ENCODE measurements at regions not wholly inside any gene's neighbourhood (a gene's known extent, or its start where the extent isn't known, plus 50 kb on each side); places are given as distances from the start of the nearest gene placed in this dataset.

GRCh38 chr2:191476901-191477300 is 201.0 kb upstream of the NABP1 start:
- Histone ChIP-seq H3K4me1 (ENCODE audit: insufficient read depth, low read length) (no peaks in the 10 kb centered on the region), H3K4me3 (ENCODE audit: low read length) (no peak overlapping the region), H3K9me3 (ENCODE audit: control insufficient read depth in 1 of 2, insufficient read depth in 1 of 2, low read length in 2 of 2) (peaks cover 0 to 20% of the 10 kb centered on the region in 2 experiments), H3K27me3 (ENCODE audit: control insufficient read depth in 1 of 2, insufficient read depth in 2 of 2, low read length in 2 of 2) (peaks cover 0 to 6% of the 10 kb centered on the region in 2 experiments), H3K27ac (ENCODE audit: low read depth in 1 of 2, low read length in 2 of 2) (no peak overlapping the region), H3K36me3 (ENCODE audit: insufficient read depth, low read length) (no peaks in the 10 kb centered on the region)
- Mint-ChIP-seq H3K27ac (no peak overlapping the region), H3K4me3 (no peak overlapping the region), H3K27me3 (peaks cover 9% of the 10 kb centered on the region), H3K4me1 (ENCODE audit: low read depth) (no peaks in the 10 kb centered on the region), H3K36me3 (ENCODE audit: low read depth) (no peaks in the 10 kb centered on the region), H3K9me3 (peaks cover 14% of the 10 kb centered on the region)
- POLR2A ChIA-PET: interaction anchor here (0.7 kb wide), 1 partner anchor 95 kb away, joined by 3 read pairs; no protein-coding TSS in a partner anchor
- ATAC-seq (ENCODE audit: poor library complexity) (no peak), DNase-seq (no peak)
- CTCF ChIA-PET: no interaction called here
- intact Hi-C loops (cut with DNase I, micrococcal nuclease): no loop called here
- no peak for TF ChIP-seq CTCF (IDR thresholded peaks at IDR 0.05)

GRCh38 chr2:191478799-191479679 is 198.9 kb upstream of the NABP1 start:
- H3K4me1 Mint-ChIP-seq (ENCODE audit: low read depth): no peaks in the 10 kb centered on the region
- no peak overlapping the region for H3K27ac Mint-ChIP-seq
- peaks cover 13% of the 10 kb centered on the region for H3K27me3 Mint-ChIP-seq
- TF ChIP-seq CTCF (IDR thresholded peaks at IDR 0.05): no peak
- H3K9me3 Mint-ChIP-seq: peaks cover 22% of the 10 kb centered on the region
- ChIA-PET POLR2A (no interaction called here), CTCF (no interaction called here)
- intact Hi-C loops (cut with DNase I, micrococcal nuclease): no loop called here
- Histone ChIP-seq H3K4me3 (ENCODE audit: low read length) (no peak overlapping the region), H3K4me1 (ENCODE audit: insufficient read depth, low read length) (no peaks in the 10 kb centered on the region), H3K9me3 (ENCODE audit: control insufficient read depth in 1 of 2, insufficient read depth in 1 of 2, low read length in 2 of 2) (peaks cover 0 to 30% of the 10 kb centered on the region in 2 experiments), H3K27me3 (ENCODE audit: control insufficient read depth in 1 of 2, insufficient read depth in 2 of 2, low read length in 2 of 2) (peaks cover 0 to 6% of the 10 kb centered on the region in 2 experiments), H3K36me3 (ENCODE audit: insufficient read depth, low read length) (no peaks in the 10 kb centered on the region), H3K27ac (ENCODE audit: low read depth in 1 of 2, low read length in 2 of 2) (no peak overlapping the region)
- ATAC-seq (ENCODE audit: poor library complexity) (no peak), DNase-seq (no peak)
- H3K4me3 Mint-ChIP-seq: no peak overlapping the region
- no peaks in the 10 kb centered on the region for H3K36me3 Mint-ChIP-seq (ENCODE audit: low read depth)

- Mint-ChIP-seq H3K4me3 (no peak overlapping the region), H3K4me1 (ENCODE audit: low read depth) (no peaks in the 10 kb centered on the region), H3K27me3 (peaks cover 13% of the 10 kb centered on the region), H3K36me3 (ENCODE audit: low read depth) (no peaks in the 10 kb centered on the region), H3K27ac (no peak overlapping the region), H3K9me3 (peaks cover 22% of the 10 kb centered on the region)
- POLR2A ChIA-PET: no interaction called here
- H3K4me1 ChIP-seq (ENCODE audit: insufficient read depth, low read length): no peaks in the 10 kb centered on the region
- peaks cover 0 to 30% of the 10 kb centered on the region in 2 experiments for H3K9me3 ChIP-seq (ENCODE audit: control insufficient read depth in 1 of 2, insufficient read depth in 1 of 2, low read length in 2 of 2)
- H3K27me3 ChIP-seq (ENCODE audit: control insufficient read depth in 1 of 2, insufficient read depth in 2 of 2, low read length in 2 of 2): peaks cover 0 to 6% of the 10 kb centered on the region in 2 experiments
- CTCF ChIA-PET: no interaction called here
- no peak overlapping the region for H3K4me3 ChIP-seq (ENCODE audit: low read length)
- H3K27ac ChIP-seq (ENCODE audit: low read depth in 1 of 2, low read length in 2 of 2): no peak overlapping the region
- ATAC-seq (ENCODE audit: poor library complexity) (no peak), DNase-seq (no peak)
- intact Hi-C loops (cut with DNase I, micrococcal nuclease): no loop called here
- no peak for TF ChIP-seq CTCF (IDR thresholded peaks at IDR 0.05)
- H3K36me3 ChIP-seq (ENCODE audit: insufficient read depth, low read length): no peaks in the 10 kb centered on the region
Measured at GRCh38 chr2:191479680-191480023, 198.3 kb upstream of the NABP1 start.

Measured in CD4-positive, alpha-beta T cell (primary cell).